HEK293T (cell line): ENCODE measurements at regions not wholly inside any gene's neighbourhood (a gene's known extent, or its start where the extent isn't known, plus 50 kb on each side); places are given as distances from the start of the nearest gene placed in this dataset.

Experiments used
- CTCF ChIA-PET: fragments of 350-600 bp; formaldehyde crosslinking; extraction: SDS; loops from one replicate; lab custom pipeline; 2021; ENCODE audit warnings: antibody characterized with exemption, inconsistent platforms; lab: Yijun Ruan, JAX
- POLR2A ChIA-PET: fragments of 350-600 bp; formaldehyde crosslinking; extraction: SDS; loops from one replicate; lab custom pipeline; 2020; ENCODE audit warnings: antibody characterized with exemption, inconsistent platforms; lab: Yijun Ruan, JAX
- DNase-seq: peaks from one replicate; pipeline ENCODE4 v3.0.0; 2012; ENCODE audit warnings: mixed read lengths; ENCODE audit errors: extremely low spot score
- ARNT ChIP-seq: fragments of 450-650 bp; IDR thresholded peaks from 2 replicates; pipeline ENCODE4 v1.6.1; 2017; ENCODE audit warnings: mild to moderate bottlenecking
- BHLHE40 ChIP-seq: fragments of 450-650 bp; IDR thresholded peaks from 2 replicates; pipeline ENCODE4 v1.6.1; 2016; ENCODE audit warnings: mild to moderate bottlenecking, moderate library complexity, borderline replicate concordance
- CTBP1 ChIP-seq: fragments of 450-650 bp; IDR thresholded peaks from 2 replicates; pipeline ENCODE4 v1.6.1; 2016; ENCODE audit warnings: borderline replicate concordance
- ELF4 ChIP-seq: fragments of 450-650 bp; IDR thresholded peaks from 2 replicates; pipeline ENCODE4 v1.6.1; 2017; ENCODE audit warnings: antibody characterized with exemption
- FOXA1 ChIP-seq: fragments of 450-650 bp; IDR thresholded peaks from 2 replicates; pipeline ENCODE4 v1.6.1; 2016; ENCODE audit warnings: mild to moderate bottlenecking
- FOXK2 ChIP-seq: fragments of 450-650 bp; IDR thresholded peaks from 2 replicates; pipeline ENCODE4 v1.6.1; 2016; ENCODE audit warnings: mild to moderate bottlenecking
- FOXM1 ChIP-seq: fragments of 450-650 bp; IDR thresholded peaks from 2 replicates; pipeline ENCODE4 v1.6.1; 2017; ENCODE audit warnings: mild to moderate bottlenecking, borderline replicate concordance
- HDGF ChIP-seq: fragments of 450-650 bp; IDR thresholded peaks from 2 replicates; pipeline ENCODE4 v1.6.1; 2017; ENCODE audit warnings: antibody characterized with exemption, borderline replicate concordance
- L3MBTL2 ChIP-seq: fragments of 450-650 bp; conservative IDR thresholded peaks from 2 replicates; pipeline ENCODE4 v1.6.1; 2016; ENCODE audit warnings: mild to moderate bottlenecking
- LEF1 ChIP-seq: fragments of 450-650 bp; IDR thresholded peaks from 2 replicates; pipeline ENCODE4 v1.6.1; 2017; ENCODE audit warnings: mild to moderate bottlenecking, borderline replicate concordance
- NFRKB ChIP-seq: fragments of 450-650 bp; IDR thresholded peaks from 2 replicates; pipeline ENCODE4 v1.6.1; 2016; ENCODE audit warnings: mild to moderate bottlenecking, moderate library complexity
- PKNOX1 ChIP-seq: fragments of 450-650 bp; IDR thresholded peaks from 2 replicates; pipeline ENCODE4 v1.6.1; 2016
- SP1 ChIP-seq: fragments of 450-650 bp; IDR thresholded peaks from 2 replicates; pipeline ENCODE4 v1.6.1; 2017
- SUZ12 ChIP-seq: fragments of 450-650 bp; IDR thresholded peaks from 2 replicates; pipeline ENCODE4 v1.6.1; 2016; ENCODE audit warnings: mild to moderate bottlenecking
- TARDBP ChIP-seq: fragments of 450-650 bp; IDR thresholded peaks from 2 replicates; pipeline ENCODE4 v1.6.1; 2016
- ZNF384 ChIP-seq: fragments of 450-650 bp; IDR thresholded peaks from 2 replicates; pipeline ENCODE4 v1.6.1; 2016

- DNase-seq: no peak
- ChIA-PET POLR2A (no interaction called here), CTCF (no interaction called here)
- TF ChIP-seq CTBP1 (no peak), TARDBP (no peak), FOXM1 (no peak), HDGF (no peak)
Observed at GRCh38 chr2:193348055-193348454, 1153.3 kb upstream of the TMEFF2 start.

- POLR2A ChIA-PET: no interaction called here
- TF ChIP-seq LEF1: no peak
- no peak for DNase-seq
- CTCF ChIA-PET: no interaction called here
Observed at GRCh38 chr2:193336781-193337180, 1142.0 kb upstream of the TMEFF2 start.

- no peak for DNase-seq
- POLR2A ChIA-PET: no interaction called here
- CTCF ChIA-PET: no interaction called here
- TF ChIP-seq L3MBTL2 (no peak), TARDBP (no peak), BHLHE40 (no peak)
Observed at GRCh38 chr2:193334401-193334800, 1139.7 kb upstream of the TMEFF2 start.

GRCh38 chr2:193333539-193333938 lies 1138.8 kb upstream of the TMEFF2 start:
- CTCF ChIA-PET: no interaction called here
- POLR2A ChIA-PET: no interaction called here
- TF ChIP-seq HDGF (no peak), PKNOX1 (no peak), FOXA1 (no peak), SP1 (no peak), FOXM1 (no peak), CTBP1 (no peak), NFRKB (no peak), BHLHE40 (no peak), ELF4 (no peak), SUZ12 (no peak), TARDBP (no peak), ARNT (no peak)

GRCh38 chr2:193332941-193333340 lies 1138.2 kb upstream of the TMEFF2 start:
- ChIA-PET CTCF (no interaction called here), POLR2A (no interaction called here)
- TF ChIP-seq TARDBP: no peak
- TF ChIP-seq FOXA1: no peak
- no peak for TF ChIP-seq SP1
- no peak for TF ChIP-seq ELF4
- TF ChIP-seq HDGF: no peak
- no peak for TF ChIP-seq NFRKB
- TF ChIP-seq ARNT: no peak
- TF ChIP-seq L3MBTL2: no peak
- TF ChIP-seq FOXK2: no peak
- no peak for TF ChIP-seq LEF1
- no peak for TF ChIP-seq CTBP1
- TF ChIP-seq BHLHE40: no peak
- no peak for TF ChIP-seq SUZ12
- TF ChIP-seq FOXM1: no peak
- TF ChIP-seq PKNOX1: no peak
- TF ChIP-seq ZNF384: no peak
- DNase-seq: no peak

More at GRCh38 chr2:193333539-193333938, 1138.8 kb upstream of the TMEFF2 start:
- no peak for DNase-seq

GRCh38 chr2:193331676-193332075 lies 1136.9 kb upstream of the TMEFF2 start:
- CTCF ChIA-PET: no interaction called here
- POLR2A ChIA-PET: no interaction called here
- TF ChIP-seq LEF1 (no peak), HDGF (no peak), TARDBP (no peak), FOXA1 (no peak), SUZ12 (no peak), NFRKB (no peak), CTBP1 (no peak), ARNT (no peak), ELF4 (no peak), PKNOX1 (no peak), FOXM1 (no peak), SP1 (no peak), L3MBTL2 (no peak), BHLHE40 (no peak), FOXK2 (no peak), ZNF384 (no peak)

GRCh38 chr2:193326296-193326695 lies 1131.6 kb upstream of the TMEFF2 start:
- no peak for DNase-seq
- TF ChIP-seq BHLHE40: no peak
- no peak for TF ChIP-seq SP1
- no peak for TF ChIP-seq FOXM1
- no peak for TF ChIP-seq PKNOX1
- no peak for TF ChIP-seq TARDBP
- TF ChIP-seq FOXA1: no peak
- no peak for TF ChIP-seq ZNF384
- no peak for TF ChIP-seq SUZ12
- no peak for TF ChIP-seq FOXK2
- TF ChIP-seq ARNT: no peak
- TF ChIP-seq L3MBTL2: no peak
- TF ChIP-seq HDGF: no peak
- no peak for TF ChIP-seq NFRKB
- no peak for TF ChIP-seq LEF1
- POLR2A ChIA-PET: no interaction called here
- CTCF ChIA-PET: no interaction called here

More at GRCh38 chr2:193331676-193332075, 1136.9 kb upstream of the TMEFF2 start:
- no peak for DNase-seq
